GM12873 (cell line): ENCODE measurements at regions not wholly inside any gene's neighbourhood (a gene's known extent, or its start where the extent isn't known, plus 50 kb on each side); places are given as distances from the start of the nearest gene placed in this dataset.

Source experiments
- TF ChIP-seq, protein P1 (sequence below): IDR thresholded peaks from 2 replicates; pipeline ENCODE4 v1.5.1; 2012; ENCODE audit warnings: low read depth, mild to moderate bottlenecking, moderate library complexity, low read length, control low read depth; ENCODE audit not compliant: insufficient read depth; ENCODE audit errors: missing control alignments

DNA sequence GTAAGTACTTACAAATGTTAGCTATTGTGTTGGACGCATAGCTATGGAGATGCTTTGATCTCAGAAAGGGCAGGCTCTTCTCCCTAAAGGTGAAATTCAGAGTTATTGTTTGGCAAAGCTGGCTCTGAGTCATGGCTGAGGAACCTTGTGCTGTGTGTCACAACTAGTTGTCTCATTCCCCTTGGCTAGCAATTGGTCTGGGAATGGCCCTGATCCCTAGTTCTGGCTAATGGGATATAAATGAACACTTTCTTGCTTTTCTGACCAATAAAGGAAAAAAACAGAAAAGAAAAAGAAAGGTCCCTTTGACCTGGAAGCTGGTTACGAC, 210.6 kb downstream of the MAP2K4 start:
- TF ChIP-seq, protein P1, sequence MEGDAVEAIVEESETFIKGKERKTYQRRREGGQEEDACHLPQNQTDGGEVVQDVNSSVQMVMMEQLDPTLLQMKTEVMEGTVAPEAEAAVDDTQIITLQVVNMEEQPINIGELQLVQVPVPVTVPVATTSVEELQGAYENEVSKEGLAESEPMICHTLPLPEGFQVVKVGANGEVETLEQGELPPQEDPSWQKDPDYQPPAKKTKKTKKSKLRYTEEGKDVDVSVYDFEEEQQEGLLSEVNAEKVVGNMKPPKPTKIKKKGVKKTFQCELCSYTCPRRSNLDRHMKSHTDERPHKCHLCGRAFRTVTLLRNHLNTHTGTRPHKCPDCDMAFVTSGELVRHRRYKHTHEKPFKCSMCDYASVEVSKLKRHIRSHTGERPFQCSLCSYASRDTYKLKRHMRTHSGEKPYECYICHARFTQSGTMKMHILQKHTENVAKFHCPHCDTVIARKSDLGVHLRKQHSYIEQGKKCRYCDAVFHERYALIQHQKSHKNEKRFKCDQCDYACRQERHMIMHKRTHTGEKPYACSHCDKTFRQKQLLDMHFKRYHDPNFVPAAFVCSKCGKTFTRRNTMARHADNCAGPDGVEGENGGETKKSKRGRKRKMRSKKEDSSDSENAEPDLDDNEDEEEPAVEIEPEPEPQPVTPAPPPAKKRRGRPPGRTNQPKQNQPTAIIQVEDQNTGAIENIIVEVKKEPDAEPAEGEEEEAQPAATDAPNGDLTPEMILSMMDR, result no peak

DNA sequence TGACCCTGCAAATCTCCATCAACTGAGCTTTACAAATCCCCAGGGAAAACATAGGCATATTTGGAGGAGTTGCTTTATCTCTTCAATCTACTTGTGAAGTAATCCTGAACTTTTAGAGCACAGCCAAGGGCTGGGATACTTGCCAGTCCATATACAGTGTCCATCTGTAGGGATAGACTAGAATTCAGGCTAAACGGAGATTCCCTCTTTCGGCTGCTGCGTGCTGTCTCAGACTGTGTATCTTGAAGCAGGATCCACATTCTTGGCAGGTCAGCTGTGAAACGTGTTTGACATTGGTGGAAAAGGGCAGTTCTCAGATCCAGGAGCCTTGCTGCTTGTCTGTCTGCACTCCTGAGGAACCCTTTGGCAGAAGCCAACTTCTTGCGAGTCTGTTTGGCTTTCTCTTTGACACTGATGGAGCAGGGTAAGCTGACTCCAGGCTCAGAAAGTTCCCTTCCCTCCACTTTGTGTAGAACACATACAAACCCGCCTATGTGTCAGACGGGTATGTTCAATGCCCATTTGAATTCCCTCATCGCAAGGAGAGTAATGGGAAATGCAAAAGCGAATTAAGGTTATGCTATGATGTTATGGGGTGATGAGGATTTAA, 221.8 kb downstream of the MAP2K4 start:
- TF ChIP-seq, protein P1, result no peak

DNA sequence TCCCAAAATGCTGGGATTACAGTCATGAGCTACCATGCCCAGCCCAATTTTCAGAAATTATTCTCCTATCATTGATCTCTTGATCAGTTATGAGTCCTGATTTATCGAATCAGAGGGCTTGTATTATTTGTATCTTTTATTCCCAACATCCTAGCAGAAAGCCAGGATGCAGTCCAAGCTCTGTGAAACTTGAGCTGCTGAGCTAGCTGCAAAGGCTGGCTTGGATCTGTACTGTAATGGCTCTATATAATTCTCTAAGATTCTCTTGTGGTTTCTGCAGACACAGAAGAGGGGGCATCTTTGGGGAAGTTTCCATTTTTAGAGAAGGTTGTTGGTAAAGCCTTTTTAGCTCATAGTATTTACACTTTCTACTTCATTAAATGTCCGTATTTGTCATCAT, 227.1 kb downstream of the MAP2K4 start:
- TF ChIP-seq, protein P1, result no peak

DNA sequence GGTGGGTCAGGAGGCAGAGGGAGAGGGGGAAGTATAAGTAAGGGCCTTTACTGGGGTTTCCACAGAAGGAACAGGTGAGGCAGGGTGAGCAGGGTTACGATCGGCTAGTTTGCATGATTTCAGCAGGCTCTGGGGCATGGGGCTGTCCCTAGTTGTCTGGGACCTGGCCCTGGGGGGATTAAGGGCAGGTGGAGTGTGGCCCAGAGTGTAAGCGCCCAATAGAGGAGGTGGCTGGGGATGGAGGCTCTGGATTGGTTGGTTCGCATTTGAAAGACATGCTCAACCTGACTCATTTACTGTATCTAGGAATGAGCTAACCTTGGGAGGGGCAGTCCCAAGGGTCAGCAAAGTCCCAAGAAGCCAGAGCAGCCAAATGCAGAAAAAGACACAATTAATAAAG, 230.3 kb downstream of the MAP2K4 start:
- TF ChIP-seq, protein P1, result no peak

DNA sequence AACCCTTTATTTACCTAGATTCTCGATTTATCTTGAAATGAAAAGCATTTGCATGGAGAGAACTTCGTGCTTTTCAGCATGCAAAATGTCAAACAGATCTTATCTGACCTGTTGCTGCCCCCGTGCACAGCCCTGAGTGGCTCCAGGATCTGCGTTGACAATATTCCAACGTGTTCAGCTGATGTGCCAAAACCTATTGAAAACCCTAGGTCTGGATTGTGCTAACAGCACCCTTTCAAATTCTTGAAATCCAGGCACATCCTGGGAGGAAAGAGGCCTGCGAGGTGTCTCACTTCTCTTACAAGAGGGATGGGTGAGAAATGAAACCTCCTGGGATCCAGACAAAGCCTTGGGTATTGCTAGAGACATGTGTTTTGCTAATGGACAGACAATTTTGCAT, 231.8 kb downstream of the MAP2K4 start:
- TF ChIP-seq, protein P1, result no peak

DNA sequence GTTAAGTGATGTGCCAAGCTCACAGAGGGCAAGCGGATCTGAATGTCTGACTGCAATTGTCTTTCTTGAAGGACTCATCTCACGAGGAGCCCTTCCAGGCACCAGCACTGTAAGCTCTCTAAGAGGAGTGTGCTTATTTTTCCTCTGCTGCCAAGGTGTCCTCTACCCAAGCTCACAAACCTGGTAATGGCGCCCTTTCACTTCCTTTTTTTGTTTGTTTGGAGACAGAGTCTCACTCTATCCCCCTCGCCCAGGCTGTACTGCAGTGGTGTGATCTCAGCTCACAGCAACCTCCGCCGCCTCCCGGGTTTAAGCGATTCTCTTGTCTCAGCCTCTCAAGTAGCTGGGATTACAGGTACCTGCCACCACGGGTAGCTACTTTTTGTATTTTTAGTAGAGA, 233.8 kb downstream of the MAP2K4 start:
- TF ChIP-seq, protein P1, result no peak

DNA sequence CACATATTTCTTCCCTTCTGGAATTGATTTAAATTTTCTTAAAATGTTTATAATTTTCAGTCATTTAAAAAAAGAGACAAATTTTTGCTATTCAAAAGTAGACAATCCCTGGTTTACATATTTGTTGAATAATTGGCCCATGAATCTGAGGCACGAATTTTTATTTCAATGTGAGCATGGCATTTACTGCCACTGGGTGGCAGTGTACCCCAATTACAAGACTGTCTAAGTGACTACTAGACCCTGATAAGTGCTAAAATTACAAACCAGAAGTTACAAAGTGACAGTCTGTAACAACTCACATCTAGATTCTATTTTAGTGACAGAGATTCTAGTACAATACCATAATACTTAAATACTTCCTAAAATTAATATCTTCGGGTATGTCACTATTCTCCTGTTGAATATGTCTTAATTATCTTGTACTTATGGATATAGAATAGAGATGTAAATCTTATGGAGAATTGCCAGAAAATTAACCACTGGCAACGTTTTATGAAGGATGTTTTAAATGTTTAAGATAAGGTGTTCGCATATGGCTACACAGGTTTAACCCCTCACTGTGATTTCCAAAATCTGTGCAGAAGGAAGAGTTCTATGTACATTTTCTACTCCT, 235.8 kb downstream of the MAP2K4 start:
- TF ChIP-seq, protein P1, result peak; percentile 68
